H1 (cell line): ENCODE measurements at regions not wholly inside any gene's neighbourhood (a gene's known extent, or its start where the extent isn't known, plus 50 kb on each side); places are given as distances from the start of the nearest gene placed in this dataset.

ENCODE experiments used
- BCL11A ChIP-seq, 2 experiments: IDR thresholded peaks; one replicate each; pipeline ENCODE4 v1.6.1; 2011; ENCODE audit warnings: low read depth in 2 of 2, low read length in 2 of 2, mild to moderate bottlenecking in 2 of 2
- ZNF274 ChIP-seq: IDR thresholded peaks from 2 replicates; pipeline ENCODE4 v1.7.0; 2012; ENCODE audit warnings: low read length, borderline replicate concordance; ENCODE audit errors: extremely low read depth

- TF ChIP-seq BCL11A (IDR thresholded peaks at IDR 0.05; ENCODE audit: low read depth in 2 of 2, low read length in 2 of 2) (no peak), ZNF274 (no peak)
Observed at GRCh38 chr14:101043891-101044290, 140.4 kb upstream of the RTL1 start (continued).
